IPS DF 6.9 (cell line): ENCODE measurements at regions not wholly inside any gene's neighbourhood (a gene's known extent, or its start where the extent isn't known, plus 50 kb on each side); places are given as distances from the start of the nearest gene placed in this dataset.

Source experiments
- DNase-seq: peaks from one replicate; pipeline ENCODE4 v3.0.0-alpha.2; 2013; ENCODE audit warnings: low read depth, low spot score
- H3K27ac ChIP-seq: one replicate; pipeline ENCODE4 v1.5.1; 2013; ENCODE audit warnings: low read length, control low read depth
- H3K27me3 ChIP-seq: 2 replicates; pipeline ENCODE4 v1.6.1; 2013; ENCODE audit warnings: mild to moderate bottlenecking, low read length; ENCODE audit not compliant: control insufficient read depth, insufficient read depth
- H3K36me3 ChIP-seq: 2 replicates; pipeline ENCODE4 v1.6.1; 2013; ENCODE audit warnings: low read length; ENCODE audit not compliant: control insufficient read depth, insufficient read depth
- H3K4me1 ChIP-seq: 2 replicates; pipeline ENCODE4 v1.6.1; 2013; ENCODE audit warnings: low read length; ENCODE audit not compliant: control insufficient read depth, insufficient read depth
- H3K4me3 ChIP-seq: 2 replicates; pipeline ENCODE4 v1.5.1; 2013; ENCODE audit warnings: mild to moderate bottlenecking, low read length
- H3K9me3 ChIP-seq: 2 replicates; pipeline ENCODE4 v1.6.1; 2013; ENCODE audit warnings: low read length, inconsistent platforms; ENCODE audit not compliant: control insufficient read depth, insufficient read depth
- WGBS: extraction: QIAGEN DNeasy Blood & Tissue Kit; methylation state at CpG from one replicate; pipeline ENCODE4 v1.1.7; 2013; ENCODE audit warnings: mixed read lengths, missing lambda C conversion rate; ENCODE audit not compliant: insufficient read length, insufficient coverage; 5-methylcytosine and 5-hydroxymethylcytosine counted together

DNA sequence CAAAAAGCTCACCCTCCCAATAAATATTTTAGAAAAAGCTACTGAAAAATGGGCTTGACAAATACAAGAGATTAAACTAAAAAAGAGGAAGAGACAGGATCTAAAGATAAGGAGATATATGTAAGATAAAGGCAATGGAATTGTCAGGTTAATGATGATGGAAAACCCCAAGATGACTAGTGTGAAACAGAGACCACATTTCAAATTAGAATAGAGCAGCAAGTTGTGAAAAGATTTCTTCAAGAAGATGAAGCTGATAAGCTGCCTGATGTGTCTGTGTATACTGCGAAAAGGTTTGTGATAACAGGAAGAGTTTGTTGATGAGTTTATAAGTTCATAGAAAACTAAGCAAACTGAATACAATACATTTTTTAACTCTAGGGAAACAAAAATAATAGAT is 840.1 kb upstream of the SLITRK5 start:
- Histone ChIP-seq H3K9me3 (no peaks in the 10 kb centered on the region), H3K4me1 (no peaks in the 10 kb centered on the region), H3K27ac (no peak overlapping the region), H3K27me3 (no peaks in the 10 kb centered on the region), H3K36me3 (no peaks in the 10 kb centered on the region), H3K4me3 (no peak overlapping the region)
- no CpG with 5 or more reads among the region's 1 CpG for WGBS
- DNase-seq = no peak

- Histone ChIP-seq H3K9me3 (no peaks in the 10 kb centered on the region), H3K4me3 (no peak overlapping the region), H3K36me3 (no peaks in the 10 kb centered on the region), H3K27me3 (no peaks in the 10 kb centered on the region), H3K4me1 (no peaks in the 10 kb centered on the region), H3K27ac (no peak overlapping the region)
- no peak for DNase-seq
- WGBS = no CpG with 5 or more reads among the region's 10 CpGs
These were observed 832.6 kb upstream of the SLITRK5 start for GRCh38 chr13:86838411-86839120.

GRCh38 chr13:86839221-86839620 is 832.0 kb upstream of the SLITRK5 start:
- no peaks in the 10 kb centered on the region for H3K9me3 ChIP-seq
- H3K27ac ChIP-seq = no peak overlapping the region
- H3K36me3 ChIP-seq = no peaks in the 10 kb centered on the region
- H3K4me1 ChIP-seq = no peaks in the 10 kb centered on the region
- no CpG with 5 or more reads among the region's 7 CpGs for WGBS
- DNase-seq = no peak
- no peak overlapping the region for H3K4me3 ChIP-seq
- no peaks in the 10 kb centered on the region for H3K27me3 ChIP-seq

DNA sequence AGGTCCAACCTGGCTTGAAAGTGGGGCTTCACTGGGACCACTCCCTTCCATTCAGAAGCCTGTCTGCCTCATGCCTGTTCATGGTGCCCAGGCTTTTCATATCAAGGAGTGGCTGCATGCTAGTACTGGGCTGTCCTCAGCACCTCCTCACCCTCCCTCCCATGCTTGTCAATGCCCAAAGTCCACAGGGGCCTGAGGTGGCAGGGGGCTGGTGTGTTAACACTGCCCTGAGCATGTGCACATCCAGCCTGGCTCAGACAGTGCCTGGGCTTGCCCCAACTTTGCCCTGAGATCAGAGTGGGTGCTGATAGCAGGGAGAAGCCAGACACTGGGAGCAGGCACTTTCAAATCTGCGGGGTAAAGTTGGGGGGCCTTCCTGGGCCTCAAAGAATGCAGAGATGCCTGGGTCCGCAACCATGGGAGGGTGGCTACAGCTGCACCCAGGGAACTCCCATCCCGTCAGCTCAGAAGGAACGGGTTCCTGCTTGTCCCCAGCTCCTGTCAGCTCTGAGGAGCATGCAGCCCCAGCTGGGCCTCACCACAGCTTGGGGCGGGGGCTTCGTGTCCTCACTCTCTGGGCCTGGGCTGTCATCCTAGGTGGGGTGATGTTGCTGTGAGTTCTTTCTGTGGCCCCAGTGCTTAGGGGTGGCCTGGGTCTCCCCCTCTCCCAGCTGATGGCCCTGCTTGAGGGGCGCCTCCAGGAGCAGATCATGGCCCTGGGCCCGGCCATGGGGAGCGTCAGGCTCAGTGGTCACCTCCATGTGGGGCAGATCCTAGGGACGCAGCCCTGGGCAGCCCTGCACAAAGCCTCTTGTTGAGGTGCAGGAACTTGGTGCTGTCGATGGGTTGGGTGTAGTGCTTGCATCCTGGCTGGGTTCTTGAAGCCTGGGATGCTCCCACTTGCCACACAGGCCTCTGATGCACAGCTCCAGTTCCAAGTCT is 830.6 kb upstream of the SLITRK5 start:
- H3K4me1 ChIP-seq = no peaks in the 10 kb centered on the region
- H3K9me3 ChIP-seq = no peaks in the 10 kb centered on the region
- no CpG with 5 or more reads among the region's 11 CpGs for WGBS
- no peaks in the 10 kb centered on the region for H3K36me3 ChIP-seq
- no peak overlapping the region for H3K4me3 ChIP-seq
- no peak overlapping the region for H3K27ac ChIP-seq
- no peak for DNase-seq
- H3K27me3 ChIP-seq = no peaks in the 10 kb centered on the region

DNA sequence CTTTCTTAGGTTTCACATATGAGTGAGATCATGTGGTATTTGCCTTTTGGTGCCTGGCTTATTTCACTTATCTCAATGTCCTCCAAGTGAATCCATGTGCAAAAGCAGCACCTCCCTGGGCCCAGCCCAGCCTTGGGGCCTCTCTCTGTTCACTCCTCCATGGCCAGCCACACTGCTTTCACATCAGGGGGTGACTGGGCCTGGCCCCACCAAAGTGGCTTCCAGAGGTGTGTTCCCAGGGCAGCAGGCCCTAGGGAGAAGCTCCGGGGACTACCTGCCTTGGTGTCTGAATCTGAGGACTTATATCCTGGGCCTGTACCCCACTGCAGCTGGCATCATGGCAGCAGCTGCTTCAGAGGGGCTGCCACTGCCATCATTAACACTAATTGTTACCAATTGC is 829.9 kb upstream of the SLITRK5 start:
- Histone ChIP-seq H3K4me1 (no peaks in the 10 kb centered on the region), H3K27ac (no peak overlapping the region), H3K36me3 (no peaks in the 10 kb centered on the region), H3K9me3 (no peaks in the 10 kb centered on the region), H3K4me3 (no peak overlapping the region), H3K27me3 (no peaks in the 10 kb centered on the region)
- no CpG with 5 or more reads among the region's 1 CpG for WGBS
- DNase-seq = no peak

DNA sequence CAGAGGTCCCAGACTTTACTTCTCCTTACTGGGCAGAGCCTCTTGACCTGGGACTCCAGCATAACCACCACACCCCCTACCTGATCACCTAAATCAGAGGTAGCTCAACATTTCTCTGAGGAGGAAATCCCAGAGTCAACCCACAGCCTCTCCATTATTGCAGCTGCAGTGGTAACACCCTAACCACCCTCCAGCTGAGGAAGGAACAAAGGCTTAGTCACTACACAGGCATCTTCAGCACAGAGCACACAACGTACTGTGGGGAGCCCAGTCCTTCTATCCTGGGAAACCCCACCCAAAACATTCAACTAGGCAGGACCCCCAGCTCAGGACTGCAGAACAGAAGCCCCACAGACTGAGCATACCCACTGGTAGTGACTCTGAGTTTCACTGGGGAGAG is 824.7 kb upstream of the SLITRK5 start:
- no peaks in the 10 kb centered on the region for H3K36me3 ChIP-seq
- H3K4me1 ChIP-seq = no peaks in the 10 kb centered on the region
- DNase-seq = no peak
- H3K9me3 ChIP-seq = no peaks in the 10 kb centered on the region
- WGBS = no CpG with 5 or more reads among the region's 1 CpG
- H3K4me3 ChIP-seq = no peak overlapping the region
- no peaks in the 10 kb centered on the region for H3K27me3 ChIP-seq
- no peak overlapping the region for H3K27ac ChIP-seq

GRCh38 chr13:86848716-86849115 is 822.5 kb upstream of the SLITRK5 start:
- no CpG with 5 or more reads among the region's 1 CpG for WGBS
- Histone ChIP-seq H3K36me3 (no peaks in the 10 kb centered on the region), H3K4me3 (no peak overlapping the region)

GRCh38 chr13:86856991-86857390 is 814.2 kb upstream of the SLITRK5 start:
- DNase-seq = no peak
- no peaks in the 10 kb centered on the region for H3K4me1 ChIP-seq
- H3K4me3 ChIP-seq = no peak overlapping the region
- no peaks in the 10 kb centered on the region for H3K9me3 ChIP-seq
- no peak overlapping the region for H3K27ac ChIP-seq
- no peaks in the 10 kb centered on the region for H3K36me3 ChIP-seq
- WGBS = no CpG with 5 or more reads among the region's 8 CpGs
- H3K27me3 ChIP-seq = no peaks in the 10 kb centered on the region

More at GRCh38 chr13:86848716-86849115, 822.5 kb upstream of the SLITRK5 start:
- Histone ChIP-seq H3K27ac (no peak overlapping the region), H3K27me3 (no peaks in the 10 kb centered on the region), H3K9me3 (no peaks in the 10 kb centered on the region), H3K4me1 (no peaks in the 10 kb centered on the region)
- DNase-seq = no peak

- DNase-seq = no peak
- Histone ChIP-seq H3K4me1 (no peaks in the 10 kb centered on the region), H3K9me3 (no peaks in the 10 kb centered on the region), H3K27me3 (no peaks in the 10 kb centered on the region), H3K4me3 (no peak overlapping the region), H3K36me3 (no peaks in the 10 kb centered on the region), H3K27ac (no peak overlapping the region)
These were observed 813.0 kb upstream of the SLITRK5 start for GRCh38 chr13:86858216-86858615.

- Histone ChIP-seq H3K27me3 (no peaks in the 10 kb centered on the region), H3K9me3 (no peaks in the 10 kb centered on the region), H3K27ac (no peak overlapping the region), H3K4me3 (no peak overlapping the region), H3K36me3 (no peaks in the 10 kb centered on the region), H3K4me1 (no peaks in the 10 kb centered on the region)
- DNase-seq = no peak
These were observed 809.0 kb upstream of the SLITRK5 start for GRCh38 chr13:86862137-86862536.
